SH-SY5Y (cell line): ENCODE measurements at regions not wholly inside any gene's neighbourhood (a gene's known extent, or its start where the extent isn't known, plus 50 kb on each side); places are given as distances from the start of the nearest gene placed in this dataset.

Experiments used
- GATA2 ChIP-seq: IDR thresholded peaks from 2 replicates; pipeline ENCODE4 v1.6.1; 2011; ENCODE audit warnings: mild to moderate bottlenecking, low read depth, low read length
- GATA3 ChIP-seq: IDR thresholded peaks from 2 replicates; pipeline ENCODE4 v1.6.1; 2011; ENCODE audit warnings: low read depth, mild to moderate bottlenecking, low read length, moderate library complexity

DNA sequence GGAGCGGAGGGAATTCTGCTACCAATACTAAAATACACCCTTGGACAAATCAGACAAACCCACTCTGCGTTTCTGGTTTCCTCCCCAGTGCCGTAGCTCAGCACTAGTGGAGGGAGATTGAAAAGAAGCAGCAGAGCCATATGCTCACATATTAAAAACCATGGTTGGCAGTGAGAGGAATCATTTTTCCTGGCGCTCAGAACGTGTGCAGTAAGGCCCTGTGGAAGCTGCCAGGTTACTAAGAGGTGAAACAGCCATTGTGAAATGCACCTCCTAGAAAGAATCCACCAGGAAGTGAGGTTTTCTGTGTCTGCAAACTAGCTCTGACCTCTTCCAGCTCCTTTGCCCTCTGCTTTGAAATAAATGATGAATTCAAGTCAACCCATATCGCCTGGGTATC, 177.2 kb downstream of the ERCC6L2 start:
- no peak for TF ChIP-seq GATA2
- no peak for TF ChIP-seq GATA3
